GM18502 (cell line): ENCODE measurements at regions not wholly inside any gene's neighbourhood (a gene's known extent, or its start where the extent isn't known, plus 50 kb on each side); places are given as distances from the start of the nearest gene placed in this dataset.

Source experiments
- ATAC-seq: cut with Tn5 transposase; IDR thresholded peaks from one replicate; pipeline ENCODE4 v1.9.1; 2021; ENCODE audit warnings: mild to moderate bottlenecking; ENCODE audit not compliant: unreplicated experiment, poor library complexity

GRCh38 chr18:57301573-57302559 is 50.5 kb upstream of the ST8SIA3 start:
- no peak for ATAC-seq
